Inflammatory macrophage (primary cell): ENCODE measurements at regions not wholly inside any gene's neighbourhood (a gene's known extent, or its start where the extent isn't known, plus 50 kb on each side); places are given as distances from the start of the nearest gene placed in this dataset.

Source experiments
- DNase-seq, 2 donors: peaks; one replicate each; pipeline ENCODE4 v3.0.0-alpha.2; 2020 to 2022

- DNase-seq: no peak
These were observed 184.4 kb upstream of the FOXF1 start for GRCh38 chr16:86325895-86326294.

- no peak for DNase-seq
These were observed 183.0 kb upstream of the FOXF1 start for GRCh38 chr16:86327321-86327720.

GRCh38 chr16:86330906-86331305 lies 179.4 kb upstream of the FOXF1 start:
- no peak for DNase-seq

GRCh38 chr16:86334079-86334635 lies 176.2 kb upstream of the FOXF1 start:
- no peak for DNase-seq

- DNase-seq: no peak
These were observed 174.8 kb upstream of the FOXF1 start for GRCh38 chr16:86335266-86336172.

- no peak for DNase-seq
These were observed 173.2 kb upstream of the FOXF1 start for GRCh38 chr16:86337138-86337537.

GRCh38 chr16:86337581-86338402 lies 172.5 kb upstream of the FOXF1 start:
- DNase-seq: no peak

- DNase-seq: no peak
These were observed 171.8 kb upstream of the FOXF1 start for GRCh38 chr16:86338403-86339115.

GRCh38 chr16:86342161-86342834 lies 168.0 kb upstream of the FOXF1 start:
- no peak for DNase-seq

GRCh38 chr16:86343027-86343795 lies 167.1 kb upstream of the FOXF1 start:
- no peak for DNase-seq

- DNase-seq: no peak
These were observed 166.3 kb upstream of the FOXF1 start for GRCh38 chr16:86343796-86344585.

GRCh38 chr16:86344586-86344871 lies 165.8 kb upstream of the FOXF1 start:
- no peak for DNase-seq

- no peak for DNase-seq
These were observed 165.4 kb upstream of the FOXF1 start for GRCh38 chr16:86344881-86345280.

- DNase-seq: no peak
These were observed 164.8 kb upstream of the FOXF1 start for GRCh38 chr16:86345516-86345915.

GRCh38 chr16:86346034-86346433 lies 164.3 kb upstream of the FOXF1 start:
- no peak for DNase-seq

GRCh38 chr16:86347090-86347489 lies 163.2 kb upstream of the FOXF1 start:
- no peak for DNase-seq

GRCh38 chr16:86347916-86348555 lies 162.3 kb upstream of the FOXF1 start:
- DNase-seq: no peak

- no peak for DNase-seq
These were observed 160.9 kb upstream of the FOXF1 start for GRCh38 chr16:86349338-86349900.

GRCh38 chr16:86350289-86350688 lies 160.0 kb upstream of the FOXF1 start:
- DNase-seq: no peak
